Breast epithelium (tissue), 4 donors: ENCODE measurements at regions not wholly inside any gene's neighbourhood (a gene's known extent, or its start where the extent isn't known, plus 50 kb on each side); places are given as distances from the start of the nearest gene placed in this dataset.

ENCODE experiments used
- DNase-seq, 2 donors: peaks; one replicate each; pipeline ENCODE4 v3.0.0-alpha.2; 2019; ENCODE audit warnings: low spot score in 2 of 2
- H3K27ac ChIP-seq, 2 donors: fragments of 200-600 bp; sonication (generic) in 1 of 2; one replicate each; pipeline ENCODE4 v1.5.1; 2016 to 2019; ENCODE audit warnings: mild to moderate bottlenecking in 1 of 2
- H3K27me3 ChIP-seq, 2 donors: fragments of 200-600 bp; sonication (generic) in 1 of 2; one replicate each; pipeline versions ENCODE4 v1.5.1 to v1.6.0; 2017 to 2019; ENCODE audit warnings: control low read depth in 1 of 2, mild to moderate bottlenecking in 1 of 2
- H3K36me3 ChIP-seq: fragments of 200-600 bp; one replicate; pipeline ENCODE4 v1.5.1; 2019
- H3K4me1 ChIP-seq, 2 donors: fragments of 200-600 bp; sonication (generic); one replicate each; pipeline ENCODE4 v1.5.1; 2016 to 2019; ENCODE audit warnings: control low read depth in 1 of 2
- H3K4me3 ChIP-seq, 3 donors: fragments of 200-600 bp; sonication (generic); 1 replicate in 2 of 3; 2 replicates in 1 of 3; pipeline ENCODE4 v1.5.1; 2016 to 2019; ENCODE audit warnings: mild to moderate bottlenecking in 3 of 3, moderate library complexity in 2 of 3
- H3K9me3 ChIP-seq, 2 donors: fragments of 200-600 bp; sonication (generic) in 1 of 2; one replicate each; pipeline ENCODE4 v1.5.1; 2016 to 2019; ENCODE audit warnings: control low read depth in 1 of 2
- CTCF ChIP-seq, 3 donors: fragments of 450-650 bp; IDR thresholded peaks; one replicate each; pipeline ENCODE4 v1.5.1; 2016 to 2017; ENCODE audit warnings: antibody characterized with exemption in 3 of 3, mild to moderate bottlenecking in 3 of 3, moderate library complexity in 3 of 3
- POLR2A ChIP-seq: fragments of 450-650 bp; IDR thresholded peaks from one replicate; pipeline ENCODE4 v1.6.1; 2016; ENCODE audit warnings: antibody characterized with exemption, mild to moderate bottlenecking, moderate library complexity
- POLR2AphosphoS5 ChIP-seq, 3 donors: sonication (generic); formaldehyde crosslinking; IDR thresholded peaks; one replicate each; pipeline ENCODE4 v1.6.1; 2017; ENCODE audit warnings: antibody characterized with exemption in 3 of 3
- intact Hi-C: fragments of 100-400 bp; cut with DNase I; formaldehyde crosslinking; loops from one replicate; pipeline ENCODE4 v1.15.1; 2023; ENCODE audit warnings: low total_unique reads

- H3K4me3 ChIP-seq, result no peak overlapping the region
- TF ChIP-seq POLR2A (no peak), CTCF (IDR thresholded peaks at IDR 0.05) (no peak), POLR2AphosphoS5 (IDR thresholded peaks at IDR 0.05) (no peak)
- H3K36me3 ChIP-seq, result no peaks in the 10 kb centered on the region
- no peak overlapping the region for H3K27ac ChIP-seq
- H3K27me3 ChIP-seq, result no peaks in the 10 kb centered on the region
- H3K9me3 ChIP-seq, result no peaks in the 10 kb centered on the region
- intact Hi-C loops, result no loop called here
- H3K4me1 ChIP-seq, result no peaks in the 10 kb centered on the region
- no peak for DNase-seq
Observed at GRCh38 chr21:19621837-19622496, 1218.4 kb upstream of the TMPRSS15 start.

GRCh38 chr21:19640964-19641363 is 1237.4 kb upstream of the TMPRSS15 start:
- Histone ChIP-seq H3K9me3 (no peaks in the 10 kb centered on the region), H3K4me3 (no peak overlapping the region), H3K4me1 (no peaks in the 10 kb centered on the region), H3K27ac (no peak overlapping the region), H3K27me3 (no peaks in the 10 kb centered on the region), H3K36me3 (no peaks in the 10 kb centered on the region)
- TF ChIP-seq CTCF (IDR thresholded peaks at IDR 0.05) (no peak), POLR2AphosphoS5 (IDR thresholded peaks at IDR 0.05) (no peak), POLR2A (no peak)
- intact Hi-C loops, result no loop called here
- DNase-seq, result no peak

- TF ChIP-seq POLR2A, result no peak
- no peak for TF ChIP-seq CTCF (IDR thresholded peaks at IDR 0.05)
- no peak for TF ChIP-seq POLR2AphosphoS5 (IDR thresholded peaks at IDR 0.05)
- H3K4me3 ChIP-seq, result no peak overlapping the region
- no peaks in the 10 kb centered on the region for H3K4me1 ChIP-seq
- no peaks in the 10 kb centered on the region for H3K36me3 ChIP-seq
- intact Hi-C loops, result no loop called here
- no peaks in the 10 kb centered on the region for H3K9me3 ChIP-seq
- H3K27ac ChIP-seq, result no peak overlapping the region
- no peak for DNase-seq
- no peaks in the 10 kb centered on the region for H3K27me3 ChIP-seq
Observed at GRCh38 chr21:19648391-19648790, 1244.8 kb upstream of the TMPRSS15 start.

- Histone ChIP-seq H3K4me3 (no peak overlapping the region), H3K36me3 (no peaks in the 10 kb centered on the region), H3K27ac (no peak overlapping the region), H3K9me3 (no peaks in the 10 kb centered on the region), H3K4me1 (no peaks in the 10 kb centered on the region), H3K27me3 (no peaks in the 10 kb centered on the region)
- intact Hi-C loops, result no loop called here
- TF ChIP-seq POLR2A (no peak), CTCF (IDR thresholded peaks at IDR 0.05) (no peak), POLR2AphosphoS5 (IDR thresholded peaks at IDR 0.05) (no peak)
- DNase-seq, result no peak
Observed at GRCh38 chr21:19683492-19683891, 1279.9 kb upstream of the TMPRSS15 start.

- H3K4me3 ChIP-seq, result no peak overlapping the region
- no peaks in the 10 kb centered on the region for H3K36me3 ChIP-seq
- H3K27ac ChIP-seq, result no peak overlapping the region
- DNase-seq, result no peak
- TF ChIP-seq CTCF (IDR thresholded peaks at IDR 0.05), result no peak
- no peak for TF ChIP-seq POLR2AphosphoS5 (IDR thresholded peaks at IDR 0.05)
- TF ChIP-seq POLR2A, result no peak
- no peaks in the 10 kb centered on the region for H3K27me3 ChIP-seq
- H3K4me1 ChIP-seq, result no peaks in the 10 kb centered on the region
- H3K9me3 ChIP-seq, result no peaks in the 10 kb centered on the region
- intact Hi-C loops, result no loop called here
Observed at GRCh38 chr21:19684328-19684727, 1280.7 kb upstream of the TMPRSS15 start.
